GM12878 (cell line): ENCODE measurements at regions not wholly inside any gene's neighbourhood (a gene's known extent, or its start where the extent isn't known, plus 50 kb on each side); places are given as distances from the start of the nearest gene placed in this dataset.

Experiments
- BCL11A ChIP-seq: IDR thresholded peaks from 2 replicates; pipeline ENCODE4 v1.6.1; 2011; ENCODE audit warnings: low read depth, low read length
- BHLHE40 ChIP-seq, 2 experiments: fragments of 450-650 bp in 1 of 2; IDR thresholded peaks; 2 replicates each; pipeline ENCODE4 v1.6.1; 2011 to 2017; ENCODE audit warnings: low read depth in 2 of 2, borderline replicate concordance in 1 of 2, improper control_type of control experiment in 1 of 2, low read length in 1 of 2, mild to moderate bottlenecking in 1 of 2
- HDGF ChIP-seq: fragments of 450-650 bp; IDR thresholded peaks from 2 replicates; pipeline ENCODE4 v1.6.1; 2016; ENCODE audit warnings: antibody characterized with exemption
- MEF2A ChIP-seq: IDR thresholded peaks from 2 replicates; pipeline ENCODE4 v1.6.1; 2011; ENCODE audit warnings: low read depth, mild to moderate bottlenecking, low read length, moderate library complexity; ENCODE audit not compliant: insufficient read depth
- PAX5 ChIP-seq: IDR thresholded peaks from 2 replicates; pipeline ENCODE4 v1.6.1; 2011; ENCODE audit warnings: low read depth, low read length, borderline replicate concordance
- POLR2A ChIP-seq: IDR thresholded peaks from 2 replicates; pipeline ENCODE4 v1.6.1; 2011; ENCODE audit warnings: low read depth, mild to moderate bottlenecking, low read length
- POLR2AphosphoS5 ChIP-seq: IDR thresholded peaks from 2 replicates; pipeline ENCODE4 v1.6.1; 2011; ENCODE audit warnings: mild to moderate bottlenecking, low read length, inconsistent platforms
- RAD51 ChIP-seq: fragments of 450-650 bp; IDR thresholded peaks from 2 replicates; pipeline ENCODE4 v1.6.1; 2016; ENCODE audit warnings: moderate library complexity, mild to moderate bottlenecking, inconsistent platforms
- RFX5 ChIP-seq: IDR thresholded peaks from 2 replicates; pipeline ENCODE4 v1.6.1; 2011; ENCODE audit warnings: low read depth, low read length, improper control_type of control experiment
- SIX5 ChIP-seq: IDR thresholded peaks from 2 replicates; pipeline ENCODE4 v1.6.1; 2011; ENCODE audit warnings: mild to moderate bottlenecking, low read depth, low read length, moderate library complexity; ENCODE audit not compliant: severe bottlenecking
- TARDBP ChIP-seq: IDR thresholded peaks from 2 replicates; pipeline ENCODE4 v1.6.1; 2016; ENCODE audit warnings: borderline replicate concordance
- ZNF622 ChIP-seq: fragments of 450-650 bp; IDR thresholded peaks from 2 replicates; pipeline ENCODE4 v1.6.1; 2017; ENCODE audit warnings: mild to moderate bottlenecking, inconsistent platforms
- TF ChIP-seq, protein P1 (sequence below), 3 experiments: IDR thresholded peaks in 2 of 3; conservative IDR thresholded peaks in 1 of 3; 2 replicates each; pipeline ENCODE4 v1.5.1; 2011; ENCODE audit warnings: low read depth in 3 of 3, low read length in 3 of 3, mild to moderate bottlenecking in 3 of 3, control low read depth in 2 of 3, moderate library complexity in 2 of 3, inconsistent platforms in 1 of 3, mixed read lengths in 1 of 3; ENCODE audit not compliant: control insufficient read depth in 2 of 3, insufficient read depth in 1 of 3; ENCODE audit errors: extremely low read depth in 1 of 3

DNA sequence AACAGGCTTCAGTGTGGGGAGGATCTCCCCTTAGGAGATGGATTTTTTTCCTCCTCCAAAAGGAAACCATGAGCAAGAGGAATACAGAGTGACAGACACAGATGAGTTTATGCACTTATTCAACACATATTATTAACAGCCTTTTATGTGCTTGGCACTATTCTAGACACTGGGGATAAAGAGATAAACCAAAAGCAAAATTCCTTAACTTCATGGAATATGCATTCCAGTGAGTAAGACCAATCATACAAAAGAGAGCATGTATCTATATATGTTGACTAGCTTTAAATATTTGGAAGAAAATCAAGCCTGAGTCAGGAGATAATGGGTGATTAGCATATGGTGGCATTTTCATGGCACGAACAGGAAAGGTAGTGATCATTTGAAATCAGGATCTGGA lies 284.4 kb upstream of the RASGRP1 start:
- no peak for TF ChIP-seq SIX5
- TF ChIP-seq BHLHE40 (IDR thresholded peaks at IDR 0.05; ENCODE audit: borderline replicate concordance in 1 of 2, low read depth in 2 of 2, low read length in 1 of 2), result no peak
- TF ChIP-seq ZNF622, result no peak
- no peak for TF ChIP-seq BCL11A
- TF ChIP-seq, protein P1, sequence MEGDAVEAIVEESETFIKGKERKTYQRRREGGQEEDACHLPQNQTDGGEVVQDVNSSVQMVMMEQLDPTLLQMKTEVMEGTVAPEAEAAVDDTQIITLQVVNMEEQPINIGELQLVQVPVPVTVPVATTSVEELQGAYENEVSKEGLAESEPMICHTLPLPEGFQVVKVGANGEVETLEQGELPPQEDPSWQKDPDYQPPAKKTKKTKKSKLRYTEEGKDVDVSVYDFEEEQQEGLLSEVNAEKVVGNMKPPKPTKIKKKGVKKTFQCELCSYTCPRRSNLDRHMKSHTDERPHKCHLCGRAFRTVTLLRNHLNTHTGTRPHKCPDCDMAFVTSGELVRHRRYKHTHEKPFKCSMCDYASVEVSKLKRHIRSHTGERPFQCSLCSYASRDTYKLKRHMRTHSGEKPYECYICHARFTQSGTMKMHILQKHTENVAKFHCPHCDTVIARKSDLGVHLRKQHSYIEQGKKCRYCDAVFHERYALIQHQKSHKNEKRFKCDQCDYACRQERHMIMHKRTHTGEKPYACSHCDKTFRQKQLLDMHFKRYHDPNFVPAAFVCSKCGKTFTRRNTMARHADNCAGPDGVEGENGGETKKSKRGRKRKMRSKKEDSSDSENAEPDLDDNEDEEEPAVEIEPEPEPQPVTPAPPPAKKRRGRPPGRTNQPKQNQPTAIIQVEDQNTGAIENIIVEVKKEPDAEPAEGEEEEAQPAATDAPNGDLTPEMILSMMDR (IDR thresholded peaks at IDR 0.05 in 2 of 3, conservative IDR thresholded peaks at IDR 0.05 in 1 of 3; ENCODE audit: control insufficient read depth in 2 of 3, extremely low read depth in 1 of 3, insufficient read depth in 1 of 3, low read depth in 3 of 3, low read length in 3 of 3), result no peak
- no peak for TF ChIP-seq TARDBP
- no peak for TF ChIP-seq PAX5
- TF ChIP-seq MEF2A, result no peak
- no peak for TF ChIP-seq POLR2AphosphoS5
- no peak for TF ChIP-seq RFX5
- TF ChIP-seq POLR2A, result no peak
- no peak for TF ChIP-seq HDGF
- no peak for TF ChIP-seq RAD51
